ENCODE measurements at regions not wholly inside any gene's neighbourhood (a gene's known extent, or its start where the extent isn't known, plus 50 kb on each side); places are given as distances from the start of the nearest gene placed in this dataset.

GRCh38 chr7:114180556-114181266 is 233.9 kb upstream of the FOXP2 start:
- TF ChIP-seq CTCF (conservative IDR thresholded peaks at IDR 0.05 in 1 of 2, IDR thresholded peaks at IDR 0.05 in 1 of 2; ENCODE audit: extremely low read depth in 1 of 2, insufficient read depth in 1 of 2, low read depth in 1 of 2, low read length in 2 of 2) (no peak), EZH2 (IDR thresholded peaks at IDR 0.05; ENCODE audit: borderline replicate concordance, low read length) (no peak)
